Mesendoderm (in vitro differentiated cells): ENCODE measurements at regions not wholly inside any gene's neighbourhood (a gene's known extent, or its start where the extent isn't known, plus 50 kb on each side); places are given as distances from the start of the nearest gene placed in this dataset.

Source experiments
- DNase-seq: peaks from one replicate; pipeline ENCODE4 v3.0.0; 2013
- H2AK5ac ChIP-seq: 2 replicates; pipeline ENCODE4 v1.6.1; 2013; ENCODE audit warnings: low read length, inconsistent platforms
- H2BK120ac ChIP-seq: 2 replicates; pipeline ENCODE4 v1.6.1; 2013; ENCODE audit warnings: low read depth, mild to moderate bottlenecking, low read length, moderate library complexity, mixed read lengths
- H2BK15ac ChIP-seq: replicated peaks from 2 replicates; pipeline ENCODE4 v1.6.1; 2013; ENCODE audit warnings: low read depth, mild to moderate bottlenecking, moderate library complexity
- H2BK5ac ChIP-seq: 2 replicates; pipeline ENCODE4 v1.6.1; 2013; ENCODE audit warnings: low read length, inconsistent platforms
- H3K18ac ChIP-seq: 2 replicates; pipeline ENCODE4 v1.6.1; 2013; ENCODE audit warnings: mild to moderate bottlenecking, low read length, mixed read lengths
- H3K23ac ChIP-seq: one replicate; pipeline ENCODE4 v1.6.1; 2013; ENCODE audit warnings: low read length
- H3K27ac ChIP-seq: 2 replicates; pipeline ENCODE4 v1.5.1; 2013; ENCODE audit warnings: low read depth, mild to moderate bottlenecking, inconsistent platforms, low read length, moderate library complexity
- H3K27me3 ChIP-seq: 2 replicates; pipeline ENCODE4 v1.6.1; 2013; ENCODE audit warnings: low read length, control low read depth, mild to moderate bottlenecking, inconsistent platforms; ENCODE audit not compliant: insufficient read depth, poor library complexity
- H3K36me3 ChIP-seq: 2 replicates; pipeline ENCODE4 v1.6.1; 2013; ENCODE audit warnings: low read length, inconsistent platforms; ENCODE audit not compliant: control insufficient read depth, insufficient read depth
- H3K4ac ChIP-seq: one replicate; pipeline ENCODE4 v1.6.1; 2013; ENCODE audit warnings: low read depth, mild to moderate bottlenecking, low read length, moderate library complexity
- H3K4me1 ChIP-seq: 2 replicates; pipeline ENCODE4 v1.6.1; 2013; ENCODE audit warnings: low read depth, low read length, inconsistent platforms; ENCODE audit not compliant: control insufficient read depth
- H3K4me2 ChIP-seq: 2 replicates; pipeline ENCODE4 v1.6.1; 2013; ENCODE audit warnings: low read length
- H3K4me3 ChIP-seq: 2 replicates; pipeline ENCODE4 v1.5.1; 2013; ENCODE audit warnings: mild to moderate bottlenecking, low read length
- H3K56ac ChIP-seq: one replicate; pipeline ENCODE4 v1.6.1; 2013; ENCODE audit warnings: low read length
- H3K79me1 ChIP-seq: 2 replicates; pipeline ENCODE4 v1.6.1; 2013; ENCODE audit warnings: low read length, inconsistent platforms
- H3K79me2 ChIP-seq: 2 replicates; pipeline ENCODE4 v1.6.1; 2013; ENCODE audit warnings: mild to moderate bottlenecking, low read length; ENCODE audit not compliant: control insufficient read depth, insufficient read depth
- H3K9ac ChIP-seq: 2 replicates; pipeline ENCODE4 v1.6.1; 2013; ENCODE audit warnings: low read length, inconsistent platforms
- H4K5ac ChIP-seq: one replicate; pipeline ENCODE4 v1.6.1; 2013; ENCODE audit warnings: low read length
- H4K8ac ChIP-seq: one replicate; pipeline ENCODE4 v1.6.1; 2013; ENCODE audit warnings: low read depth, mild to moderate bottlenecking, control low read depth, low read length, moderate library complexity
- WGBS: extraction: QIAGEN DNeasy Blood & Tissue Kit; methylation state at CpG from one replicate; pipeline ENCODE4 v1.1.7; 2013; ENCODE audit warnings: low lambda C conversion rate, missing lambda C conversion rate; ENCODE audit not compliant: insufficient coverage; ENCODE audit errors: extremely low coverage; 5-methylcytosine and 5-hydroxymethylcytosine counted together

GRCh38 chr11:38206663-38207062, 1608.6 kb upstream of the RAG2 start:
- no peak for DNase-seq
- H3K79me1 ChIP-seq: no peaks in the 10 kb centered on the region
- no peak overlapping the region for H4K8ac ChIP-seq
- no peak overlapping the region for H3K56ac ChIP-seq
- no peaks in the 10 kb centered on the region for H3K27me3 ChIP-seq
- WGBS: 100% methylated on average over 1 of the region's 2 CpGs
- H3K23ac ChIP-seq: no peak overlapping the region
- no peaks in the 10 kb centered on the region for H3K4me1 ChIP-seq
- H3K4ac ChIP-seq: no peak overlapping the region
- H3K79me2 ChIP-seq: no peaks in the 10 kb centered on the region
- H2AK5ac ChIP-seq: no peak overlapping the region
- no peak overlapping the region for H3K9ac ChIP-seq
- H3K4me2 ChIP-seq: no peak overlapping the region
- no peak overlapping the region for H2BK120ac ChIP-seq
- H3K36me3 ChIP-seq: no peaks in the 10 kb centered on the region
- H3K27ac ChIP-seq: no peak overlapping the region
- H2BK15ac ChIP-seq: no peak overlapping the region
- no peak overlapping the region for H4K5ac ChIP-seq
- no peak overlapping the region for H3K4me3 ChIP-seq
- H3K18ac ChIP-seq: no peak overlapping the region
- H2BK5ac ChIP-seq: no peak overlapping the region

DNA sequence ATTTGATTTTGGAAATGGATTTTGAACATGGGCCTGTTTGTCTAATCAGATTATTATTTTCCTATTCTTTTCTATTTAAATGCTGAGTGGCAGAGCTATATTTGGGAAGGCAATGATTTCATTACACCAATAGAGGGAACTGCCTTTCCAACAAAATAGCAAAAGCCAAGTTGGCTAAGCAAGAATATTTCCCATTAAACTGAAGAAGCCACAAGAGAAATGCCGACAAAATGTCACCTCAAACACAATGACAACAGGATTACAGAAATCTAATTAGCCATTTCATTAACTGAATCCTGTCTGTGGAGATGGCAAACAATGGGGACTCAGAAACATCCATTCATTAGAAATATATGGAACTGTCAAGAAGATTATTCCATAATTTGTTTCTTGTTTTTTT, 1593.1 kb upstream of the RAG2 start:
- H3K4me1 ChIP-seq: no peaks in the 10 kb centered on the region
- H3K23ac ChIP-seq: no peak overlapping the region
- no peak overlapping the region for H2BK5ac ChIP-seq
- H3K4me3 ChIP-seq: no peak overlapping the region
- DNase-seq: no peak
- H3K27me3 ChIP-seq: no peaks in the 10 kb centered on the region
- H4K8ac ChIP-seq: no peak overlapping the region
- H3K79me2 ChIP-seq: no peaks in the 10 kb centered on the region
- H3K79me1 ChIP-seq: no peaks in the 10 kb centered on the region
- no peak overlapping the region for H3K27ac ChIP-seq
- H3K18ac ChIP-seq: no peak overlapping the region
- no CpG with 5 or more reads among the region's 1 CpG for WGBS
- H3K9ac ChIP-seq: no peak overlapping the region
- H3K56ac ChIP-seq: no peak overlapping the region
- no peak overlapping the region for H2AK5ac ChIP-seq
- no peak overlapping the region for H3K4ac ChIP-seq
- no peaks in the 10 kb centered on the region for H3K36me3 ChIP-seq
- no peak overlapping the region for H3K4me2 ChIP-seq
- no peak overlapping the region for H2BK15ac ChIP-seq
- no peak overlapping the region for H2BK120ac ChIP-seq
- H4K5ac ChIP-seq: no peak overlapping the region

GRCh38 chr11:38182126-38182866, 1584.3 kb upstream of the RAG2 start:
- Histone ChIP-seq H2AK5ac (no peak overlapping the region), H3K18ac (no peak overlapping the region), H3K79me1 (no peaks in the 10 kb centered on the region), H3K4me2 (no peak overlapping the region), H4K8ac (no peak overlapping the region), H3K4me3 (no peak overlapping the region), H3K27me3 (no peaks in the 10 kb centered on the region), H2BK15ac (no peak overlapping the region), H3K9ac (no peak overlapping the region), H2BK120ac (no peak overlapping the region), H3K36me3 (no peaks in the 10 kb centered on the region), H3K23ac (no peak overlapping the region), H3K79me2 (no peaks in the 10 kb centered on the region), H3K27ac (no peak overlapping the region), H3K4me1 (no peaks in the 10 kb centered on the region), H4K5ac (no peak overlapping the region), H3K56ac (no peak overlapping the region), H3K4ac (no peak overlapping the region), H2BK5ac (no peak overlapping the region)
- no CpG with 5 or more reads among the region's 1 CpG for WGBS
- DNase-seq: no peak

DNA sequence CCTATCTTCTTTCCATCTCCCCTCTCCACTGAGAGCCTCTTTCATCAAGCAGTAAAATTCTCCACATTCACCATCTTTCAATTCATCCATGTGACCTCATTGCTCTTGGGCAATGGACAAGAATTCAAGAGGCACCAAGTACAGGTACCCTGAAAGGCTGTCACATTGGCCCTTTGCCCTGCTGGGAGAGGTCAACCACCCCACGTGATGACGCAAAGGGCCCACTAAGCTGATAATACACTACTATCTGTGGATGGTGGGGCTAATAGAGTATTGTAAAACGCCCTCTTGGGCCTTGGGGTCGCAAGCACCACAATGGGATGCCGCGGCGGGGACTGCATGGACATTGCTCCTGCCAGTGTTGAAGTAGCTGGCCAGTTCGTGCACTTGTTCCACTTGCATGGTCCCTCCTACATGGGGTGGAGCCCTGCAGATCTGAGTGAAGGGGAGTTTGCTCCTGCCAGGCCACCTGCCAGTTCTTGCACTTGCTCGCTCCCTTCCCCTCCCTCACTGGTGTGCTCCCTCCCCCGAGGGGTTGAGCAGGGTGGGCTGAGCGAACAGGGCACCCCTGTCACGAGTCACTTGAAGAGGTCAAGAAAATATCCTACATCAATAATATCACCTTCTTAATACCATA, 1578.8 kb upstream of the RAG2 start:
- H4K5ac ChIP-seq: no peak overlapping the region
- no peak overlapping the region for H3K4me2 ChIP-seq
- H3K56ac ChIP-seq: no peak overlapping the region
- H2BK15ac ChIP-seq: no peak overlapping the region
- H3K27ac ChIP-seq: no peak overlapping the region
- H3K4me3 ChIP-seq: no peak overlapping the region
- no peak overlapping the region for H2BK5ac ChIP-seq
- no peak overlapping the region for H3K9ac ChIP-seq
- H3K79me2 ChIP-seq: no peaks in the 10 kb centered on the region
- H3K4me1 ChIP-seq: no peaks in the 10 kb centered on the region
- H2AK5ac ChIP-seq: no peak overlapping the region
- H3K27me3 ChIP-seq: no peaks in the 10 kb centered on the region
- H3K4ac ChIP-seq: no peak overlapping the region
- no peaks in the 10 kb centered on the region for H3K36me3 ChIP-seq
- DNase-seq: no peak
- H2BK120ac ChIP-seq: no peak overlapping the region
- no peak overlapping the region for H3K23ac ChIP-seq
- H3K18ac ChIP-seq: no peak overlapping the region
- WGBS: no CpG with 5 or more reads among the region's 12 CpGs
- H4K8ac ChIP-seq: no peak overlapping the region
- H3K79me1 ChIP-seq: no peaks in the 10 kb centered on the region

DNA sequence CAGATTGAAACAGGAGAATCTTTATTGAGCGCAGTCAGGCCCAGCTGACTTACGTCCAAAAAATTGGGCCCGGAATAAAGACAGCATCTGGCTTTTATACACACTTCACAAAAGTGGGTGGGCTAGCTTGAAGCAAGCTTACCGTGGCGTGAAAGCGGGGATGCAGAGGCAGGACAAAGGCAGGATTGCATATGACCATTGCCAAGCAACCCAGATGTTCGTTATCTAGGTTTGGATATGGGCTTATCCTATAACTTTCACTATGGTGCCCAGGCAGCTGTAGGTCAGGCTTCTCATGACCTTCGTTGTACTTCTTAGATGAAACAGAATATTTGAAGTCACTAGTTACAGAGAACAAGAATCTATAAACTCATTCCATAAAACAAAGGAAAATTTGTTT, 1575.6 kb upstream of the RAG2 start:
- H3K4ac ChIP-seq: no peak overlapping the region

More for the DNA sequence above, 1575.6 kb upstream of the RAG2 start:
- no peak overlapping the region for H3K9ac ChIP-seq
- H3K79me2 ChIP-seq: no peaks in the 10 kb centered on the region
- H4K8ac ChIP-seq: no peak overlapping the region
- no peak overlapping the region for H3K27ac ChIP-seq
- no peaks in the 10 kb centered on the region for H3K4me1 ChIP-seq
- no peak for DNase-seq
- no peak overlapping the region for H2BK15ac ChIP-seq
- H3K79me1 ChIP-seq: no peaks in the 10 kb centered on the region
- H3K23ac ChIP-seq: no peak overlapping the region
- no peak overlapping the region for H2BK120ac ChIP-seq
- WGBS: no CpG with 5 or more reads among the region's 8 CpGs
- H2AK5ac ChIP-seq: no peak overlapping the region
- no peak overlapping the region for H3K4me3 ChIP-seq
- no peaks in the 10 kb centered on the region for H3K36me3 ChIP-seq
- no peak overlapping the region for H4K5ac ChIP-seq
- H3K4me2 ChIP-seq: no peak overlapping the region
- H3K56ac ChIP-seq: no peak overlapping the region
- H2BK5ac ChIP-seq: no peak overlapping the region
- no peaks in the 10 kb centered on the region for H3K27me3 ChIP-seq
- H3K18ac ChIP-seq: no peak overlapping the region
